Inflammatory macrophage (primary cell): ENCODE measurements at regions not wholly inside any gene's neighbourhood (a gene's known extent, or its start where the extent isn't known, plus 50 kb on each side); places are given as distances from the start of the nearest gene placed in this dataset.
"Not testable (repeated sequence)": the region's sequence is repeated elsewhere in the genome, so short reads cannot be mapped to it uniquely, and the experiment has no call there.

ENCODE experiments used
- DNase-seq, 2 donors: peaks; one replicate each; pipeline ENCODE4 v3.0.0-alpha.2; 2020 to 2022

DNA sequence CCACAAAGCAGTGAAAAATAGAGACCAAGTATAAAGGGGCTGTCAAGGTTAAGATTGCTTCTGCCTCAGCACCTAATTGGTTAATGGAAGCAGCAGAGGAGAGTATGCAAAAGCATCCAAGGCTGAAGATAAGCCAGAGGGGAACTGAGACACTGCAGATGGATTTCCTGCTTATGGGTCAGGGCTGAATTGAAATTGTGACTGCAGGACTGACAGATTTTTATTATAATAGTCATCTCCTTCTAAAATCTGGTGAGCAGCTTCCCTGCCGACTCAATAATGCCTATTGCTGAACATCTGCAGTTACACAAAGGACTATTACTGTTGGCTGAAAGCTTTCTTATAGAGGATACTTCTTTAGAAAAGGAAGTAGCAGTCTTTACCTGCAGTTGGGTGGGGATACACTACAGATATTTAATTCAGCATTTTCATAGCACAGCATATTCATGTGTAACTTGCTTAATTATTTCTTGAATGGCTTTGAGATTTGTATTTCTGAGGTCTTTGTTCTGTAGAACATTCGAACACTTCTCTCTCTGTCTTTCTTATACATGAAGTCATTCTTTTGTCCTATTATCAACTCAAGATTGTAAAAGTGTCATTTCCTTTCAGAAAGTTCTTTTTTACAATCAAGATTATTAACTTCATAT is 363.0 kb upstream of the RIOK2 start:
- DNase-seq, result no peak

GRCh38 chr5:97547430-97547829 is 364.4 kb upstream of the RIOK2 start:
- DNase-seq, result no peak

DNA sequence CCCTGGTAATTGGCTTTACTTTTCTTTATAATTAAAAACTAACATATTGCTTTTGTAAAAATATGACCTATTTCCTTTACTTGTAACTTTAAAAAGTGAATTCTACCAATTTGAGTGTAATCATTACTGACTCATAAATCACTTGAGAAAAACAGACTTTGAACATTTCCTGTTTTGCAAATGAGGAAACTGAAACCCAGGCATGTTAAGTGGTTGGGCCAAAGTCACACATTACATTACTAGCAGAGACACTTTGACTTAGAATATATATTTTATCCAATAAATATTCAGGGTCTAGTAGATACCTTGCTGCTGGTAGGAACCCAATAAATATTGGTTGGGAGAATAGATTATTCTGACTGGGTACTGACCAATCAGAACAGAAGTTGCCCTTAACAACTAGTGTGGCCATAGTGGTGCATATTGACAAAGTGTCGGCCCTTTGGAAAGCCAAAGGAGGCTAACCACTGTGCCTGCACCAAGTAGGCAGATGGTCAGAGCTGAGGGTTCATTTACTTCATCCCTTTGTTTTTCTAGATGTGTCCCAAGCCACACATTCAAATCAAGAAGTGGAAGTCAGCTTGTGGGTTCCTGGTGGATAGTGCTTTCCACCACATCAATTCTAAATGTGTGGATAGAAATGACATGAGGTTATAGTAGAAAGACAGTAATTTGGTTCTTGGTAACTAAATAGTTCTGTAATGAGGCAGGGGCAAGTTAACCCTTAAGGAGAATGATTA is 365.1 kb upstream of the RIOK2 start:
- peak; percentile 61 to 77 for DNase-seq

DNA sequence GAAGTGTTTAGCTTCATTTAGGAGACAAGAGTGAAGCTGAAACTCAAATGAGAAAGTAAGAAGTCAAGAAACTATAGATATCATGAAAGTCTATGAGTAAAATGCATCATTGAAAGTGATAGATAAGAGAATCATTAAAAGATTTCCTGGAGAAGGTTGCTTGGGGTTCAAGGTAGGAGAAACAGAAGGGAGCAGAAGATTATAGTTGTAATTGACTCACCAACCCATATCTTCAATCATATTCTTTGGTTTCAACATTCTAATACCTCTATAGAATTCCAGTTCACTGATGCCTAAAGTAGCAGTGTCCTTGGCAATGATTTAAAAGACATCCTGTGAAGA is 365.7 kb upstream of the RIOK2 start:
- DNase-seq, result no peak

GRCh38 chr5:97549496-97549895 is 366.4 kb upstream of the RIOK2 start:
- no peak for DNase-seq

- DNase-seq, result no peak
Observed at GRCh38 chr5:97550164-97550563, 367.1 kb upstream of the RIOK2 start.

DNA sequence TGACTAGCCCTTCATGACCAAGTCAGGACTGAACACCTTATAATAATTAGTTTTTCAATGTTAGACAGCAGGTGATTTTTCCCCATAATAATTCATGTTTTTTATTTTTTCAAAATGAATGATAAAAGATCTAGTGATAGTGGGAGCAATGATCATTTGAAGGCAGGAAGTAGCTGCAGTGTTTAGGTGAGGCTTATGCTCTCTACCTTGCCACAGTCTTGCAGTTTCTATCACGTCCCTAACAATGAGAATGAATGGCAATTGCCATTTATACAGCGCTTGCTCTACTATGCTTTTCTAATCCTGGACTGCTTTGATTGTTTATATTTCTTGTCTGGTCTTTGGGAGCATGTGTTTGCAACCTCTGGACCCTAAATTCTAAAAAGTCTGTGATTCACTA is 367.8 kb upstream of the RIOK2 start:
- DNase-seq, result no peak

GRCh38 chr5:97553604-97554452 is 370.8 kb upstream of the RIOK2 start:
- DNase-seq, result no peak

DNA sequence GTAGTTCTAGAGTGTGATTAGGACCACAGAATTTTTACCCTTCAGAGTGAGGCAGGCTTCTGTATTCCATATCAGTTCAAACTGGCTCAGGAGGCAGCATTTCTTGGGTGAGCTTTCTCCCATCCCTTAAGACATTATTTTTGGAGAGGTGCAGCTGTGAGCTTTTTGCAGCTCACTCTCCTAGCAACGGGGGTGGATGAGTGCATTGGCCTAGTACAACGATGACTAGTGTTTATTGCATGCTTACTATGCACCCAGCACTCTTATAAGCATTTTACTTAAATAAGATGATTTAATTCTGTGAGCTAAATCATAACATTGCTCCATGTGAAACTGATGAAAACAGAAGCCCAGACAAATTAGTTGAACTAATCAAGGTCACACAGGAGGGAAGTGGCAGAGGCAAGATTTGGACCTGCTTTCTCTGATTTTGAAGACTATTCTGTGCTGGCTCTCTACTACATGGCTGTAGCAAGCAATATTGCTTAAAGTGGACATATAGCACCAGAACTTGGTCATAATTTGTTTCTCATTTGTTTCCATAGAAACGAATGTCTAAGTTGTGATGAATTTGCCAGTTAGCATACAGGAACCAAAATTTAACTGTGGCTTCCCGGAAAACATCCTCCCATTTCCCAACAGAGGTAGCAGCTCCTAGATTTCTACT is 372.1 kb upstream of the RIOK2 start:
- DNase-seq, result no peak

DNA sequence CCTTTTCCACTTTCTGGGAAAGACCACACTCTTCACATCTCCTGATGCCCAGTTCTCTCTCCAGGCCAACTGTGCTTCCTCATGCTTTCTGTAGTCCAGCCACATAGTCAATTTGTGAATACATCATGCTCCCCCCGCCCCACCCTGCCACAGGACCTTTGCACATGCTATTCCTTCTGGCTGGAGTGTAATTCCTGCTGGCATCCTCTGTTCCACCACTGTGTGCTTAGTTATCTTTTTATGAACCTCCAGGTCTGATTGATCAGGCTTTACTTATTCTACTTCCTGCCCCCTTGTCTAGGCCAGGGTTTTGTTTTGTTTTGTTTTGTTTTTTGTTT is 372.6 kb upstream of the RIOK2 start:
- DNase-seq, result no peak

- no peak for DNase-seq
Observed at GRCh38 chr5:97559827-97560598, 377.0 kb upstream of the RIOK2 start.

DNA sequence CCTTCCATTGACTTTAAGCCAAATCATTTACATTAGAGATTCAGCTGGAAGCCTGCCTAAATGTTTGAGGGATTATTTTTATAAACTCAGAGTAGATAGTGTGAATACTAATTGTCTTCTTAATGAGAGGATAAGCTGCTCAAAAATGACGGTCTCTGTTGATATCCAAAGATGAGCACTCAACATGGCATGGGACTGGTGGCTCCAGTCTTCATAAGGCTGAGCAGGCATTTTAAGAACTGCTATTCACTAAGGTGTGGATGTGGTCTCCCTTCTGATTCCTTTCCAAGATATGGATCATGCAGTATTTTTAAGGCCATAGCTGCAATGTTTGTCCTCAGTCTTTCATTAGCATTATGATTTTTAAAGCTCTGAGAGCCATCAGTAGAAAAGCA is 377.5 kb upstream of the RIOK2 start:
- no peak for DNase-seq

DNA sequence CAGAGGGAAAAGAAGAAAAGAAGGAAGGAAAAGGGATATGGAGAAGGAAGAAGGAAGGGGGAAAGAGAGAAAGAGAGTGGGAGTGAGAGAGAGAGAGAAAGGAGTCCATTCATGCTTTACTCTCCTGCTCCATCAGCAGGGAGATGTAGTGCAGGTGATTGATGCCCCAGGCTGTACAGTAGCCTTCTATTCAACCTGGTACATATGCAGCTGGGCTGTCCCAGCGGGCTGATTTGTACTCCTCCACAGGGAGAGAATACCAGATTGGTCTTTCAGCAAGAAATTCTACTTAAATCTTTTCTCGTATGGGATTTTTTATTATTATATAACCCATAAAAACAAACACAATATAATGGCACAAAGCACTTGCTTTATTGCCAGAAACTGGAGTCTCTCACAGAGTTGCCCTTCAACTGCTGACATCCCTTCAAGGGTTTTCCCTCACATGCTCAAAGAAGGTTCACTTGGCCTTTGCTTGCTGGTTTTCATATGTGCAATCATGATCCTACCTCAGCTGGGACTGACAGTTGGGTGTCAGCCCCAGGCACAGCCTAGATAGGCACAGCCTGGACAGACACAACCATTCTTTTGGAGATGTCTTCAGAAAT is 380.1 kb upstream of the RIOK2 start:
- no peak for DNase-seq

DNA sequence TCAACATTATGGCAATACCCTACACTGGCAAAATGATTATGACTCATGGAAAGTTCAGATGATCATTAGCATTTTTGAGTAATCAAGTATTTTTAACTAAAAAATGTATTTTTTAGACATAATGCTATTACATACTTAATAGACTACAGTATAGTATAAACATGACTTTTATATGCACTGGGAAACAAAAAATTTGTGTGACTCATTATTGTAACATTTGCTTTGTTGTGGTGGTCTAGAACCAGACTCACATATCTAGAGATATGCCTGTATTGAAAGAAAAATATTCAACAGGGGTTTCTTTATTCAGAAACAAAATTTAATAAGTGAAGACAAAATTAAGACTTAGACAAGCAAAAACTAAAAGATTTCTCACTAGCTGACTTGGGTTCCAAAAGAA is 385.3 kb upstream of the RIOK2 start:
- no peak for DNase-seq

GRCh38 chr5:97570242-97570641 is 387.2 kb upstream of the RIOK2 start:
- DNase-seq, result no peak

DNA sequence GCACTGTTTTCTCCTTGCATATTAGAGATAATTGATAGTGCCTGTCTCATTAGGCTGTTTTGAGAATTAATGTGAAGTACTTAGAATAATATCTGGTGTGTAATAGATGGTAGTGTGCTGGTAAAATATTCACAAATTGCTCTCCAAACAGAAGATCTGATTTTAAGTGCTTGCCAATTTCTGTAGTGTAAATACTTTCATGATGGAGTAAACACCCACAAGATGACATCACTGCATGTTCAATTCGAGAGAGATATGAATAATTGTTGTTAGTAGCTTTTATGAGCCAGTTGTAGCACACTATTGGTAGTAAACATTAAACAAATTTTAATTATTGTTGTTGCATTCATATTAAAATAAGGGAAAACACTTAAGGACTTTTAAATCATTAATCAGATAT is 392.3 kb upstream of the RIOK2 start:
- DNase-seq, result no peak

- DNase-seq, result no peak
Observed at GRCh38 chr5:97576956-97577355, 393.9 kb upstream of the RIOK2 start.

GRCh38 chr5:97579977-97580376 is 396.9 kb upstream of the RIOK2 start:
- DNase-seq, result not testable (repeated sequence)

- DNase-seq, result no peak
Observed at GRCh38 chr5:97580746-97581145, 397.7 kb upstream of the RIOK2 start.

DNA sequence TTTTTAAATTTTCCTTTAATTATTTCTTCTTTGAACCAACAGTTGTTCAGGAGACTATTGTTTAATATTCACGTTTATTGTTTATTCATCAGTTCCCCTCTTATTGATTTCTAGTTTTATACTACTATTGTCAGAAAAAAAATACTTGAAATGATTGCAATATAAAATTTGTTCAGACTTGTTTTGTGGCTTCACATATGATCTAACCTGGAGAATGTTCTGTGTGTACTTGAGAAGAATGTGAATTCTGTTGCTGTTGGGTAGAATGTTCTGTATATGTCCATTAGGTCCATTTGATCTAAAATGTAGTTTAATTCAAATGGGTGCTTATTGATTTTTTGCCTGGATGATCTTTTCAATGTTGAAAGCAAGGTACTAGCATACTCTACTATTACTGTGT is 408.7 kb upstream of the RIOK2 start:
- DNase-seq, result no peak

DNA sequence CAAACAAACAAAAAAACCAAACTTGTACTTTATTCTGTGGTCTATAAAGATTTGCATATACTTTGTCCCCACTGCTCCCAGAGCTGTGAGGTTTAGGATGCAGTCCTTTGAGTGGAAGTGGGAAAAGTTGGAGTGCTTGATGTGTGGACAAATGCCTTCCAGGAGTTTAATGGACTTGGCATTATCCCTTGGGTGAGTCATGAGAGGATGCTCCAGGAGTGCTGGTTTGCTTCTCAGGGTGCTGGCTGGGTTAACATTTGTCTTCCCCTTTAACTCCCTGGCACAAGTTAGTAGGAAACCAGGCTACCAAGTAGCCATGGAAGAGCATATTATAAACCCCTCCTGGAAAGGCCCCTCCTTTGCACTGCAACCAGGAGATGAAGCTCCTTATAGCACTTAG is 417.4 kb upstream of the RIOK2 start:
- DNase-seq, result no peak

GRCh38 chr5:97601651-97602050 is 418.6 kb upstream of the RIOK2 start:
- DNase-seq, result no peak
